ENCODE measurements at regions not wholly inside any gene's neighbourhood (a gene's known extent, or its start where the extent isn't known, plus 50 kb on each side); places are given as distances from the start of the nearest gene placed in this dataset.

GRCh38 chr5:152464048-152464447 is 59.0 kb upstream of the NMUR2 start:
- TF ChIP-seq CTCF (conservative IDR thresholded peaks at IDR 0.05) (no peak), ZFX (IDR thresholded peaks at IDR 0.05) (no peak)

Data from C4-2B (cell line).